Bronchial epithelial cell (primary cell): ENCODE measurements at regions not wholly inside any gene's neighbourhood (a gene's known extent, or its start where the extent isn't known, plus 50 kb on each side); places are given as distances from the start of the nearest gene placed in this dataset.
A peak's percentile ranks its signal among the peaks of the same experiment; 100 is the strongest.
"Not testable (repeated sequence)": the region's sequence is repeated elsewhere in the genome, so short reads cannot be mapped to it uniquely, and the experiment has no call there.

Experiments used
- DNase-seq: peaks from one replicate; pipeline ENCODE4 v3.0.0-alpha.2; 2010; ENCODE audit warnings: low read depth
- FAIRE-seq: peaks from 2 replicates; lab custom pipeline; 2011; peaks lifted over from hg19 to GRCh38; lab: Jason Lieb, UNC
- H3K27me3 ChIP-seq: 2 replicates; pipeline ENCODE4 v1.5.1; 2011; ENCODE audit warnings: low read length; ENCODE audit not compliant: control insufficient read depth, insufficient read depth
- H3K36me3 ChIP-seq: 2 replicates; pipeline ENCODE4 v1.5.1; 2011; ENCODE audit warnings: low read length; ENCODE audit not compliant: control insufficient read depth, insufficient read depth
- H3K4me3 ChIP-seq: 2 replicates; pipeline ENCODE4 v1.5.1; 2011; ENCODE audit warnings: mild to moderate bottlenecking, low read depth, low read length, control low read depth
- TF ChIP-seq, protein P1 (sequence below): IDR thresholded peaks from 2 replicates; pipeline ENCODE4 v1.5.1; 2011; ENCODE audit warnings: mild to moderate bottlenecking, moderate library complexity, low read length, control low read depth, inconsistent platforms; ENCODE audit not compliant: insufficient read depth, severe bottlenecking

DNA sequence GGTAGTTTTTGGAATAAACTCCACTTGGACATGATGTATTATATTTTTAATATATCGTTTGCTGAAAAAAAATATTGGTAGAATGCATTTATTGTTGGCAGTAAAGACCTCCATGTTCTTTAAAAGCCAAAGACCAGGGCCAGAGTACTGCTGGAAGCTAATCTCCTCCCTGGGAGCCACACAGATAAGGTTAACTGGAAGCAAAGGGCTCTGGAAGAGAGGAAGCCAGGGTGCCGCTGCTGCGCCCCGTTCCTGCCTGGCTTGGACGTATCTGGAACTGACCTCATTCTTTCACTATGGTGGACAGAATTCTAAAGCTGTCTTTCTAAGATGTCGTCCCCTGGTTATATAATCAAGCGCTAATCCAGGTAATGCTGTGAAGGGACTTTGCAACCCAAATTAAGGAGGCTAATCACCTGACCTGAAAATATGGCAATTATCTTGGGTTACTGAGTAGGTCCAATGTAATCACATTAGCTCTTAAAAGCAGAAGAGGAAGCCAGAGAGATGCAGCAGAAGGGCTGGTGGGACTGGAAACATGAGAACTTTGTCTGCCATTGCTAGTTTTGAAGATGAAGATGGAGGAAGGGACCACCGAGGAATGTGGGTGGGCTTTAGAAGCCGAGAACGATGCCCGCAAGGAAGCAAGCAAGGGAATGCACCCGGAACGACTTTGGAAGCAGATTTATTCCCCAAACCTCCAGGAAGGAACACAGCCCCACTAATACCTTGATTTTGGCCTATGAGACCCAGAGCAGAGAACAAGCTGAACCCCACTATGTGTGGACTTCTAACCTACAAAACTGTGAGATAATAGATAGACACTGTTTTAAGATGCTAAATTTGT lies 167.7 kb upstream of the KCNJ15 start:
- Histone ChIP-seq H3K4me3 (no peak overlapping the region), H3K27me3 (no peaks in the 10 kb centered on the region), H3K36me3 (no peaks in the 10 kb centered on the region)
- DNase-seq: no peak
- no peak for FAIRE-seq
- TF ChIP-seq, protein P1, sequence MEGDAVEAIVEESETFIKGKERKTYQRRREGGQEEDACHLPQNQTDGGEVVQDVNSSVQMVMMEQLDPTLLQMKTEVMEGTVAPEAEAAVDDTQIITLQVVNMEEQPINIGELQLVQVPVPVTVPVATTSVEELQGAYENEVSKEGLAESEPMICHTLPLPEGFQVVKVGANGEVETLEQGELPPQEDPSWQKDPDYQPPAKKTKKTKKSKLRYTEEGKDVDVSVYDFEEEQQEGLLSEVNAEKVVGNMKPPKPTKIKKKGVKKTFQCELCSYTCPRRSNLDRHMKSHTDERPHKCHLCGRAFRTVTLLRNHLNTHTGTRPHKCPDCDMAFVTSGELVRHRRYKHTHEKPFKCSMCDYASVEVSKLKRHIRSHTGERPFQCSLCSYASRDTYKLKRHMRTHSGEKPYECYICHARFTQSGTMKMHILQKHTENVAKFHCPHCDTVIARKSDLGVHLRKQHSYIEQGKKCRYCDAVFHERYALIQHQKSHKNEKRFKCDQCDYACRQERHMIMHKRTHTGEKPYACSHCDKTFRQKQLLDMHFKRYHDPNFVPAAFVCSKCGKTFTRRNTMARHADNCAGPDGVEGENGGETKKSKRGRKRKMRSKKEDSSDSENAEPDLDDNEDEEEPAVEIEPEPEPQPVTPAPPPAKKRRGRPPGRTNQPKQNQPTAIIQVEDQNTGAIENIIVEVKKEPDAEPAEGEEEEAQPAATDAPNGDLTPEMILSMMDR: no peak

- Histone ChIP-seq H3K4me3 (no peak overlapping the region), H3K36me3 (no peaks in the 10 kb centered on the region), H3K27me3 (no peaks in the 10 kb centered on the region)
- TF ChIP-seq, protein P1: no peak
- no peak for FAIRE-seq
- DNase-seq: no peak
These were observed 167.1 kb upstream of the KCNJ15 start for GRCh38 chr21:38089763-38090046.

- not testable (repeated sequence) for H3K36me3 ChIP-seq, FAIRE-seq, H3K27me3 ChIP-seq, H3K4me3 ChIP-seq, DNase-seq
These were observed 165.7 kb upstream of the KCNJ15 start for GRCh38 chr21:38091061-38091460.

DNA sequence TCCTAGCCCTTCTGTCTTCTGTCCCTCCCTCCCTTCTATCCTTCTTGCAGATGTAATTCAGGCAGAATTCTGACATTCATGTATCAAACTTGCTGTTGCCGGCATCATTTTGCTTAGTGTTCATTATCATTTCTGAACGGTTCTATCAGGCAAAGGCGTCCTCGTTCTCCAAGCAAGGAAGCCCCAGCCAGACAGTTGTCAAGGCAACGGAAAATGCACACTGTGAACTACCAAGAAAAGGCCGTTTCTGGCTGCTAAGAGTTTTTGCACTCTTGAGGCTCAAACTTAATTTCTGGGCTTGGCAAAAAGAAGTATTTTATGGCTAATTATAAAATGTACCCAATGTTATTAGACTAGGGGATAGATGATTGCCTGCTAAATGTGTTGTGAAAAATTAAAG lies 164.7 kb upstream of the KCNJ15 start:
- H3K4me3 ChIP-seq: no peak overlapping the region
- no peaks in the 10 kb centered on the region for H3K36me3 ChIP-seq
- FAIRE-seq (no peak), DNase-seq (no peak)
- TF ChIP-seq, protein P1: no peak
- no peaks in the 10 kb centered on the region for H3K27me3 ChIP-seq

DNA sequence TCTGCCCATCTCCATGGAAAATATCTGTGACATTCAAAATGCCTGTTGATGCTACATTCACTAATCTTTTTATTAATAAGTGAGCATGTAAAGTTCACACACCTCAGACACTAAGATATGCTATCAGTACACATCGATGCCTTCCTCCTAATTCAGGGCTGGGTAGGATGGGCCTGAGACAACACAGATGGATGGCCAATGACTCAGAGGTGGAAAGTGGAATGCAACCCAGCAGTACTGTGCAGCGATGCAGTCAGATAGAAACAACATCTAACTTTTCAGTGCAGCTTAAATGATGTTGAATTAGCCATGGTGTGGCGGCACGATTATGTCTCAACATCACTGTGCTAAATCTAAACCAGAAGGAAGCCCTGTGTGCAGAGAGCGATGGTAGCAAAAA lies 161.6 kb upstream of the KCNJ15 start:
- H3K36me3 ChIP-seq: no peaks in the 10 kb centered on the region
- no peaks in the 10 kb centered on the region for H3K27me3 ChIP-seq
- DNase-seq (peak; percentile 3), FAIRE-seq (no peak)
- H3K4me3 ChIP-seq: no peak overlapping the region
- TF ChIP-seq, protein P1: no peak

- no peak overlapping the region for H3K4me3 ChIP-seq
- FAIRE-seq (no peak), DNase-seq (no peak)
- no peaks in the 10 kb centered on the region for H3K36me3 ChIP-seq
- TF ChIP-seq, protein P1: no peak
- no peaks in the 10 kb centered on the region for H3K27me3 ChIP-seq
These were observed 159.0 kb upstream of the KCNJ15 start for GRCh38 chr21:38097789-38098188.
